Suprapubic skin (tissue), 4 donors: ENCODE measurements at regions not wholly inside any gene's neighbourhood (a gene's known extent, or its start where the extent isn't known, plus 50 kb on each side); places are given as distances from the start of the nearest gene placed in this dataset.

Experiments used
- CTCF ChIP-seq, 2 donors: fragments of 200-600 bp in 1 of 2; fragments of 450-650 bp in 1 of 2; sonication (generic) in 1 of 2; IDR thresholded peaks; one replicate each; pipeline ENCODE4 v1.5.1; 2016 to 2019; ENCODE audit warnings: antibody characterized with exemption in 2 of 2, mild to moderate bottlenecking in 1 of 2, moderate library complexity in 1 of 2
- EP300 ChIP-seq: sonication (generic); formaldehyde crosslinking; IDR thresholded peaks from one replicate; pipeline ENCODE4 v1.6.1; 2017; ENCODE audit warnings: antibody characterized with exemption
- POLR2A ChIP-seq, 2 donors: fragments of 450-650 bp; IDR thresholded peaks; one replicate each; pipeline ENCODE4 v1.6.1; 2017; ENCODE audit warnings: antibody characterized with exemption in 2 of 2, mild to moderate bottlenecking in 2 of 2, moderate library complexity in 2 of 2
- POLR2AphosphoS5 ChIP-seq, 3 donors: sonication (generic); formaldehyde crosslinking; IDR thresholded peaks; one replicate each; pipeline ENCODE4 v1.6.1; 2017; ENCODE audit warnings: antibody characterized with exemption in 3 of 3

- TF ChIP-seq POLR2A (IDR thresholded peaks at IDR 0.05) (no peak), CTCF (IDR thresholded peaks at IDR 0.05) (no peak), POLR2AphosphoS5 (IDR thresholded peaks at IDR 0.05) (no peak), EP300 (no peak)
Measured at GRCh38 chr6:90910893-90911292, 324.0 kb upstream of the MAP3K7 start.
